Epithelial cell of prostate (primary cell): ENCODE measurements at regions not wholly inside any gene's neighbourhood (a gene's known extent, or its start where the extent isn't known, plus 50 kb on each side); places are given as distances from the start of the nearest gene placed in this dataset.

ENCODE experiments used
- DNase-seq: peaks from one replicate; pipeline ENCODE4 v3.0.0-alpha.2; 2011; ENCODE audit warnings: low read depth, low spot score
- H3K27ac ChIP-seq: fragments of 450-650 bp; 2 replicates; pipeline ENCODE4 v1.5.1; 2017; ENCODE audit warnings: mild to moderate bottlenecking

- no peak for DNase-seq
- no peak overlapping the region for H3K27ac ChIP-seq
These were observed 59.6 kb downstream of the OLIG3 start for GRCh38 chr6:137434640-137435039.

DNA sequence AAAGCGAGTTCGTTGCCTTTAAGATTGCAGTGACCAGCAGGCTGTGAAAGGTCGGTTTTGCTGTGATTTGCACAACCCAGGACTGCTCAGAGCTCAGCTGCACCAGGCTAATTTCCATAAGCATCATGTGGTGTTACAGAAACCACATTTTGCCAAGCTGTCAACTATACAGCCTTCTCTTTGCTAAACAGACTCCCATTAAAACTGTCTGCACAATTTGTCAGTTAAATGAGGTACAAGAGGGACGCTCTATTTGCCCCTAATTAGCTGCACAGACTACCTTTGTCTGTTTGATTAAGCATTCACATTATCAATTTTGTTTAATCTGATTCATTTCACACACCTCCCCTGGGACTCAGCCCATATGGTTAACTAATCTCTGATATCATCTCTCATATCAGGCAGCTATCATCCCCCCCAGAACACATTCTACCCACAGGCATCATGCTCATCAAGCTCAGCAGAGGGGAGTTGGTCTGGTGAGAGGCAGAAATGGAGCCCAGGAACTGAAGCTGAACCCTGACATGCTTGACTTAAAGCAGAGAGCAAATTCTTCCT lies 62.1 kb downstream of the OLIG3 start:
- H3K27ac ChIP-seq: no peak overlapping the region
- DNase-seq: no peak

DNA sequence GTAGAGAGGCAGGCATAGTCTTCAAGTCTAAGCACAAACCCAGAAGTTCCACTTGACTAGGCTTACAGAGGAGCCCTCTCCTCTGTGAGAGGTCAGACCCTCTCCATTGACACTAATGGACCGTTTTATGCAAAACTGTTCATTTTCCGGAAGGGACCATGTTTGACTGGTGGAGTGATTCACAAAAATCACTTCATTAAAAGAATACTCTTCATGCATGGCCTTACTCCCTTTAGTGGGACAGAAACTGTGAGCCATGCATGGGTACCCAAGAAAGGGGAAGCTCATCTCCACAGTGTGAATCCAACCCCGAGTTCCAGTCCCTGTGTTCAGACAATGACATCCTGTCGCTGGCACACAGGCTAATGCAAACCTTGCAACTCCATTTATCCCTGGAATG lies 63.2 kb downstream of the OLIG3 start:
- no peak for DNase-seq
- no peak overlapping the region for H3K27ac ChIP-seq

- no peak for DNase-seq
These were observed 66.4 kb downstream of the OLIG3 start for GRCh38 chr6:137427656-137428290.

GRCh38 chr6:137426007-137426689 lies 68.0 kb downstream of the OLIG3 start:
- no peak for DNase-seq
- no peak overlapping the region for H3K27ac ChIP-seq

More at GRCh38 chr6:137427656-137428290, 66.4 kb downstream of the OLIG3 start:
- H3K27ac ChIP-seq: no peak overlapping the region

- H3K27ac ChIP-seq: no peak overlapping the region
- no peak for DNase-seq
These were observed 69.9 kb downstream of the OLIG3 start for GRCh38 chr6:137424251-137424650.

- no peak overlapping the region for H3K27ac ChIP-seq
These were observed 70.6 kb downstream of the OLIG3 start for GRCh38 chr6:137423451-137424168.

DNA sequence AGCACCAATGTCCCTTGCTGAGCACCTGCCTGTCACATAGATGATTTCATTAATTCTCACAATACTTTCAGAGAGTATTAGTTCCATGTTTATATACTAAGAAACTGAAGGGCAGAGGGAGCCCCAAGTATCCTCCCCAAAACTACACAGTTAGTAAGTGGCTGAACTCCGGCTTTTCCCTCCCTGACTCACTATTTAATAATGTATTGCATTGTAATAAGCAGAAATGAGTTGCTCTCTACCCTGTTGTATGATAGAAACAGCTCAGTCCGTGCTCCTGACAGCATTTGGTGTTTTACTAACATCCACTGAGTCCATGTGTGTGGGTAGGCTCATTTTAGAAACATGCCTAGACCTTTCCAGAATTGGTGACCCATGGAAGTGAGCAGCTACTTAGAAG lies 76.8 kb downstream of the OLIG3 start:
- no peak overlapping the region for H3K27ac ChIP-seq
- DNase-seq: no peak

More at GRCh38 chr6:137423451-137424168, 70.6 kb downstream of the OLIG3 start:
- DNase-seq: no peak

GRCh38 chr6:137416376-137417109 lies 77.7 kb downstream of the OLIG3 start:
- DNase-seq: no peak
- no peak overlapping the region for H3K27ac ChIP-seq

GRCh38 chr6:137415834-137416190 lies 78.4 kb downstream of the OLIG3 start:
- no peak overlapping the region for H3K27ac ChIP-seq
- no peak for DNase-seq

DNA sequence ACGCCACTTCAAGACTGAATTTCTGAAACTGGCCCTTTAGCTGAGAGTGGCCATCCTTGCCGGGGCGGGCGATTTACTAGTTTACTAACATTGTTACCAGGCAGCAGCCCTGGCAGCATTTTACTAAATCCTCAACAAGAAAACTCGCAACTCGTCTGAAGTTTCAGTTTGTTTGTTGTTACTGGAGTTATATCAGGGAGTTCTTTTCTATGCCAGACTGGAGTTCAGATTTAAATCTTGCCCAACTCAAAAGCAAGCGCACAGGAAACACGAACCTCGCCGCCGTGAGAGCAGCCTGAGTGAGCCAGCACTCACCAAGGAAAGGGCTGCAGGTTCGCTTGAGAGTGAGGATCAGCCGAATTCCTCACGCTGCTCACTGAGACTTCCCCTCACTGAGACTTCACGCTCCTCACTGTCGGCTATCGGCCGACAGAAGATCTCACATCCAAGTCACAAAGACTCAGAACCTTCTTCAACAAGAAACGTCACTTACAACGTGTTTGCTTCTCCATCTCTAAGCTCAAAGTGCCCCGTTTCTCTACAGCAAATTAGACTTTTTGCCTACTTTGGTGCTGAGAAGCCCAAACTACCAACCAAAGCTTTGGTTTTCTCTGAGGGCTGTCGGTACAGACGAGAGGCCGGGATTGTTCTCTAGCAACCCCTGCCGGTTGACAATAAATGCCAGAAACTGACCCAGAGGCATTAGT lies 78.9 kb downstream of the OLIG3 start:
- no peak overlapping the region for H3K27ac ChIP-seq
- no peak for DNase-seq

DNA sequence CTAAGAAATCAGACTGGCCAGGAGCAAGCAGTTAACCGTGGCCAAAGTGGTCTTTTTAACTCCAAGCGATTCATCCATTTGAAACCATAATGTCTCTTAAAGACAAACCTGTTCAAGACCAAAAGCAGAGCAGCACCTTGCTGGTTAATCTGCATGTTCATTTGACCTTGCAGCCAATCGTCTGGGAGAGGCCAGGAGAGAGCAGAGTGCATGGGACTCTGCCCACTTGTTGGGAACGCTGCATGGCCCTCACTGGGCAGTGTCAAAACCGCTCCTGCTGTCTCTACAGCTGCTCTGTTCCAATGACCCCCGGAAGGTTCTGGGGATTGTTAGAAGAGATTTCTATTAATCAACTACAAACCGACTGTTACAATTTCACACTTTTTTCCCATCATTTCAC lies 79.6 kb downstream of the OLIG3 start:
- DNase-seq: no peak
- no peak overlapping the region for H3K27ac ChIP-seq

GRCh38 chr6:137413482-137413881 lies 80.7 kb downstream of the OLIG3 start:
- no peak for DNase-seq
- no peak overlapping the region for H3K27ac ChIP-seq

DNA sequence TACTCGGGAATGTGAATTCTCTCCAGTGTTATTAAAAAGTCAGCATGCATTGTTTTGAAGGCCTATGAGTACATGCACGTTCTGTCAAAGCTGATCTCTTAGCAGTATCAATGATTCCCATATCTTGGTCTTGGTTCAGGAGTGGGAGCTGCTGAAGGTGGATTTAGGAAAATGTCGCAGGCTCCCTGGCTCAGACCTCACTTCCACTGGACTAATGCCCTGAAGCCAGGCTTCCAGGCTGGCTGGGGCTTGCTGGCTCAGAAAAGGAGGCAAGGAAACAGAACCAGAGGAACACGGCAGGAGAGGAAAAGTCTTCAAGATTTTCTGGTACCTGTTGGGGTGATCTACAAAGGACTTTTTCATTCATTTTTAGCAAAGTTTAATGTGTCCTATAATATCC lies 81.6 kb downstream of the OLIG3 start:
- no peak for DNase-seq
- no peak overlapping the region for H3K27ac ChIP-seq

- no peak for DNase-seq
- H3K27ac ChIP-seq: no peak overlapping the region
These were observed 84.9 kb downstream of the OLIG3 start for GRCh38 chr6:137409266-137409777.

DNA sequence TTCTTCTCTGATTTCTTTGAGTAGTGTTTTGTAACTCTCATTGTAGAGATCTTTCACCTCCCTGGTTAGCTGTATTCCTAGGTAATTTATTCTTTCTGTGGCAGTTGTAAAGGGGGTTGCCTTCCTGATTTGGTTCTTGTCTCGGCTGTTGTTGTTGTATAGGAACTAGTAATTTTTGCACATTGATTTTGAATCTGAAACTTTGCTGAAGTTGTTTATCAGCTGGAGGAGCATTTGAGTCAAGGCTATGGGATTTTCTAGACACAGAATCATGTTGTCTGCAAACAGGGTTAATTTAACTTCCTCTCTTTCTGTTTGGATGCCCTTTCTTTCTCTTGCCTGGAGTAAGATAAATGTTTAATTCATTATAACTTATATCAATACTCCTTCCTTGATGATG lies 86.4 kb downstream of the OLIG3 start:
- no peak overlapping the region for H3K27ac ChIP-seq
- no peak for DNase-seq

DNA sequence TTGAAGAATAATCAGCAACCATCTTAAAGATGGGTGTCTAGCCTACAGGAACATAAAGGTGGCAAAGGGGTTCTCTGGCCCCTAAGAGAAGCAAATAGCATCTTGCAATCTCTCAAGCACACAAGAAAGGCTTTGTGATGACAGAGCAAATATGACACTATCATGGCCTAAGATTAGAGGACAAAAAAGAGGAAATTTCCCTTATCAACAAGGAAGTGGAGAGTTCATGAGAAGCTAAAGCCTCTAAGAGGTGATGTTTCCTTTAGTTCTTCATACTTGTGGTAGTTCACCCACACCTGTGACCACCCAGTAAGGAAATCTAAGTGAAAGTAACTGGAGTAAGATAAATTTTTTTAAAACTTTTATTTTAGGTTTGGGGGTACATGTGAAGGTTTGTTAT lies 88.4 kb downstream of the OLIG3 start:
- H3K27ac ChIP-seq: no peak overlapping the region
- DNase-seq: no peak

GRCh38 chr6:137403855-137404254 lies 90.3 kb downstream of the OLIG3 start:
- no peak for DNase-seq

GRCh38 chr6:137403443-137403842 lies 90.8 kb downstream of the OLIG3 start:
- no peak for DNase-seq
- no peak overlapping the region for H3K27ac ChIP-seq

More at GRCh38 chr6:137403855-137404254, 90.3 kb downstream of the OLIG3 start:
- no peak overlapping the region for H3K27ac ChIP-seq
